Stimulated activated CD4-positive, alpha-beta T cell treated with anti-CD3 and anti-CD28 coated beads, Interleukin-4, amount 100 ng/mL, for 1 hour (primary cell): ENCODE measurements at regions not wholly inside any gene's neighbourhood (a gene's known extent, or its start where the extent isn't known, plus 50 kb on each side); places are given as distances from the start of the nearest gene placed in this dataset.
"Not testable (repeated sequence)": the region's sequence is repeated elsewhere in the genome, so short reads cannot be mapped to it uniquely, and the experiment has no call there.

ENCODE experiments used
- DNase-seq: peaks from one replicate; pipeline ENCODE4 v3.0.0-alpha.2; 2020

- no peak for DNase-seq
Observed at GRCh38 chr2:82344670-82345069, 2040.1 kb upstream of the LRRTM1 start.

- no peak for DNase-seq
Observed at GRCh38 chr2:82342356-82342755, 2037.8 kb upstream of the LRRTM1 start.

- DNase-seq: no peak
Observed at GRCh38 chr2:82340578-82341053, 2036.1 kb upstream of the LRRTM1 start.

GRCh38 chr2:82339805-82340204 lies 2035.3 kb upstream of the LRRTM1 start:
- no peak for DNase-seq

DNA sequence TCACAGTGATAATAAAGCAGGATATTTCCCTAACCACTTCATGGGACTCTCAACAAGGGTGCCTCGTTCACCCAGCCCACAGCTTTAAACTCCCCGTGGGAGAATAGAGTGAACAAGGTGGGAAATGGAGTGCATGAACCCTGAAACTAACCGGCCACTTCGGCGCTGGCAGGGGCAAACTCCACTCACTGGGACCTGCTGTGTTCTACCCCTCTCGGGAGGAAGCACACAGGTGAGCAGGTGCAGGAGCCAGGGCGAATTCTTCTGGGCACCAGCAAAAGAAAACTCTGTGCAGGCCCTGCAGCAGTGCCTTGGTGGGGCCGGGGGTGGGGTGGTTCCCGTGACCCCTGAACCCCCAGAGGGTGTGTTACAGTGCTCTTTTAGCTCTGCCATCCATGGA lies 2029.1 kb upstream of the LRRTM1 start:
- DNase-seq: no peak

GRCh38 chr2:82330155-82330554 lies 2025.6 kb upstream of the LRRTM1 start:
- no peak for DNase-seq

DNA sequence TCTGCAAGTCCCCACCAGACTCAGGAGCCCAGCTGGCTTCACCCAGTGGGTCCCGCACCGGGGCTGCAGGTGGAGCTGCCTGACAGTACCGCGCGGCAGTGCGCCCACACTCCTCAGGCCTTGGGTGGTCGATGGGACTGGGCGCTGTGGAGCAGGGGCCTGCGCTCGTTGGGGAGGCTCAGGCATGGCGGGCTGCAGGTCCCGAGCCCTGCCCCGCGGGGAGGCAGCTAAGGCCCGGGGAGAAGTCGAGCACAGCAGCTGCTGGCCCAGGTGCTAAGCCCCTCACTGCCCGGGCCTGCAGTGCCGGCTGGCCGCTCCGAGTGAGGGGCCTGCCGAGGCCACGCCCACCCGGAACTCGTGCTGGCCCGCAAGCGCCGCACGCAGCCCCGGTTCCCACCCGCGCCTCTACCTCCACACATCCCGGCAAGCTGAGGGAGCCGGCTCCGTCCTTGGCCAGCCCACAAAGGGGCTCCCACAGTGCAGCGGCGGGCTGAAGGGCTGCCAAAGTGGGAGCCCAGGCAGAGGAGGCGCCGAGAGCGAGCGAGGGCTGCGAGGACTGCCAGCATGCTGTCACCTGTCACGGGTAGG lies 2021.7 kb upstream of the LRRTM1 start:
- not testable (repeated sequence) for DNase-seq

- DNase-seq: no peak
Observed at GRCh38 chr2:82320296-82320695, 2015.7 kb upstream of the LRRTM1 start.

- no peak for DNase-seq
Observed at GRCh38 chr2:82317012-82317411, 2012.5 kb upstream of the LRRTM1 start.

DNA sequence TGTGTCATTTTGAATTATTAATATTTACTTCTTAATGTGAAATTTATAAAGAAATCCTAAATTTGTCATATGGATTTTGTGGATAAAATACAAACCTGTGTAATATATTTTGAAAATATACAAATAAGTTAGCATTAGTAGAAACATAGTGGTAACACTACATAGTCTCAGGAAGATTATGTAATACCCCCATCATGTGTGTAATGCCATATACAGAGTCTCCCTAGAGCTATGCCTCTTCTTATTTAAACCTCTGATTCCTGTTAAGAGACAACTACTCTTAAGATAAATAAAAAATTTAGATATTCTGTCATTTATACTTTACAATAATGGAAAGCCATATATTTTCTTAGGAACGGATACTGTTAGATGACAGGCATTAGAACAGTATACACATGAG lies 2012.0 kb upstream of the LRRTM1 start:
- DNase-seq: no peak

GRCh38 chr2:82314836-82315472 lies 2010.4 kb upstream of the LRRTM1 start:
- no peak for DNase-seq

DNA sequence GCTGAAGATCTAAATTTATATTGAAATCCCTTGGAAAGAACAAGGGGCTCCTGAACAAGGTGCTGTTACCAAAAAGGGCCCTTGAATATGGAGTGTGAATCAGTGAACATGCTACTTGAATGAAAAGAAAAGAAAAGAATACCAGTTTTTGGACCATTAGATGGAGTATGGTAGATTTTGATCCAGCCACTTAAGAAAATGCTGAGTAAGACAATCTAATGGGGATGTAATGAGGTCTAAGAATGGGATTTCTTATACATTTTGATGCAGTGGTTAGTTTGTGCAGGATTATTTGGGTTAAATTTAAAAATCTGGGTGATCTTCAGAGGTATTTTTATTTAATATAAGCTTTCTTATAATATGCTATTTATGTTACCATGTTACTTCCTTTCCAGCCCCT lies 2003.0 kb upstream of the LRRTM1 start:
- no peak for DNase-seq

GRCh38 chr2:82301506-82301905 lies 1997.0 kb upstream of the LRRTM1 start:
- no peak for DNase-seq

GRCh38 chr2:82289446-82289845 lies 1984.9 kb upstream of the LRRTM1 start:
- DNase-seq: no peak

- DNase-seq: no peak
Observed at GRCh38 chr2:82283075-82283474, 1978.5 kb upstream of the LRRTM1 start.

DNA sequence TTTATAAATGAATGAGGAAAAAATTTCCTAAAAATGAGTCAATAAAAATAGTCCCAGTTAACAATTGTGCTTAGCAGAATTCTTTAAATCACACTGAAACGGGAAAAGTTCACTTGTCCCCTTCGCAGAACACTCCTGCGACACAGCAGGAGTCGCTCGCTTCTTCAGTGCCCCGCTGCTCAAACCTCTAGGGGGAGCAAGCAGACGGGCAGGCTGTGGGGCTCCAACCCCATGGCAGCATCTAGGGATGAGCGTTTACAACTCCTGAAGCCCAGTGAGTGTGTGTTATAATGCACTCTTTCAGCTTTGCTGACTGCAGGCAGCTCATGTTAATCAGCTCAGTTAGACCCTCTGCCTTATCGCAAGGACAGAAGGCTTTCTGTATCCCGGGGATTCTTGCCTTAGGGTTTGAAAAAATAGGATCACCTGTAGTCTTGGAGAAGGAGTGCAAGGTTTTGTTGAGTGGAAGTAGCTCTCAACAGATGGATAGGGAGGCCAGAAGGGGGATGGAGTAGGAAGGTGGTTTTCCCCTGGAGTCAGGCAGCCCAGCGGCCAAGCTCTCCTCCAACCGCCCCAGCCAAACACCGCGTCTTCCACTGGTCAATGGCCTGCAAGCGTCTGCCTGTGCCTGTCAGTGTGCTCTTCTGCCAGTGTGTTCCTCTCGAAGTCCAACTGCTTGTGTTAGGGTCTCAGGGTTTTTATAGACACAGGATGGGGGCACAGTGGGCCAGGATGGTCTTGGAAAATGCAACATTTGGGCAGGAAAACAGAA lies 1977.7 kb upstream of the LRRTM1 start:
- DNase-seq: no peak

DNA sequence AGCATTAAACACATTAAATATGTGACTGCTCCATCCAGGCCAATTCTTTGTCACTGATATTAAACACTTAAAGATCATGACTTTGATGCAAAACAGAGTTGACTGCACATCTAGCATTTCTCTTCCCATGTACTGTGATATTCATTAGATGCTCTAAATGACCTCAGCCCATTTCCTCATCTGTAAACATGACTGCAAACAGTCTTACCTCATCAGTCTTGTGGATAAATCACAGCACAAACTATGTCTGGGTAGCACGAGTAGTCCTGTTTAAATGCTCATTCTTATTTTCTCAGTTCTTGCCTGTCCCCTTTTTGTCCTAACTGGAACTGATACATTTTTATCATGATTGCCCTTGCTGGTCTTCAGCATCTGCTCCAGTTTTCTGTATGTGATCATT lies 1974.8 kb upstream of the LRRTM1 start:
- DNase-seq: no peak

GRCh38 chr2:82278416-82278815 lies 1973.9 kb upstream of the LRRTM1 start:
- DNase-seq: no peak

- no peak for DNase-seq
Observed at GRCh38 chr2:82275599-82275998, 1971.0 kb upstream of the LRRTM1 start.

DNA sequence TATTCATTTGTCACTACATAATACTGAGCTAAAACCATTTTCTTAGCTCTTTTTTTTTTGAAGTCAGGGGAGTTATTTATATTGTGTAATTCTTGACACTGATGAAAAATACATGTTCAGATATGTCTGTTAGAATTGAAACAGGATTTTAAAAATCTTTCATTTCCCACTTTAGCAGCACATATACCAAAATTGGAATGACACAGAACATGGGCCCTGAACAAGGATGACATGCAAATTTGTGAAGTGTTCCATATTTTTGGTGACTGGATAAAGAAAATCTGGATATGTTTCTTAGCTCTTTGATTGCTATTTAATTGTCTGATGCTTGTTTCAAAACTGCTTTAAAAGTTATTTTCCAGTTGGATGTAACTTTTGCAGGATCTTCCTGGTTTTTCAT lies 1963.9 kb upstream of the LRRTM1 start:
- DNase-seq: no peak

- DNase-seq: no peak
Observed at GRCh38 chr2:82260521-82260920, 1956.0 kb upstream of the LRRTM1 start.

- DNase-seq: no peak
Observed at GRCh38 chr2:82259551-82259950, 1955.0 kb upstream of the LRRTM1 start.

GRCh38 chr2:82257796-82258555 lies 1953.4 kb upstream of the LRRTM1 start:
- no peak for DNase-seq
